ENCODE measurements at regions not wholly inside any gene's neighbourhood (a gene's known extent, or its start where the extent isn't known, plus 50 kb on each side); places are given as distances from the start of the nearest gene placed in this dataset.

GRCh38 chr5:172581315-172581714 lies 59.7 kb upstream of the NEURL1B start:
- Histone ChIP-seq H4K20me1 (ENCODE audit: insufficient read depth) (no peaks in the 10 kb centered on the region), H3K9ac (ENCODE audit: low read length) (no peak overlapping the region), H3F3A (ENCODE audit: insufficient read depth, low read length, poor library complexity, severe bottlenecking) (no peaks in the 10 kb centered on the region), H3K9me2 (ENCODE audit: insufficient read depth, low read length) (no peaks in the 10 kb centered on the region), H3K9me3 (ENCODE audit: low read length) (no peaks in the 10 kb centered on the region), H3K36me3 (ENCODE audit: insufficient read depth, low read length) (no peaks in the 10 kb centered on the region), H3K27me3 (ENCODE audit: insufficient read depth, low read depth, low read length) (no peaks in the 10 kb centered on the region), H2AFZ (ENCODE audit: low read depth, low read length) (no peak overlapping the region), H3K79me2 (replicated peaks; ENCODE audit: insufficient read depth, low read length) (no peaks in the 10 kb centered on the region), H3K27ac (ENCODE audit: low read length) (no peak overlapping the region), H3K4me2 (ENCODE audit: low read length) (no peak overlapping the region), H3K4me3 (ENCODE audit: low read length) (no peak overlapping the region)
- TF ChIP-seq EZH2 (IDR thresholded peaks at IDR 0.05; ENCODE audit: borderline replicate concordance, insufficient read depth, low read length, poor library complexity, severe bottlenecking) (no peak), CTCF (IDR thresholded peaks at IDR 0.05; ENCODE audit: poor library complexity, severe bottlenecking) (no peak), POLR2AphosphoS5 (IDR thresholded peaks at IDR 0.05) (no peak), SMC3 (conservative IDR thresholded peaks at IDR 0.05; ENCODE audit: poor library complexity) (no peak), EP300 (conservative IDR thresholded peaks at IDR 0.05; ENCODE audit: poor library complexity, severe bottlenecking) (no peak), RAD21 (conservative IDR thresholded peaks at IDR 0.05) (no peak)

GRCh38 chr5:172579403-172579990 lies 61.6 kb upstream of the NEURL1B start:
- Histone ChIP-seq H3F3A (ENCODE audit: insufficient read depth, low read length, poor library complexity, severe bottlenecking) (no peaks in the 10 kb centered on the region), H3K4me3 (ENCODE audit: low read length) (no peak overlapping the region), H3K27ac (ENCODE audit: low read length) (no peak overlapping the region), H3K79me2 (replicated peaks; ENCODE audit: insufficient read depth, low read length) (no peaks in the 10 kb centered on the region), H3K9me2 (ENCODE audit: insufficient read depth, low read length) (no peaks in the 10 kb centered on the region), H4K20me1 (ENCODE audit: insufficient read depth) (no peaks in the 10 kb centered on the region), H3K9ac (ENCODE audit: low read length) (no peak overlapping the region), H3K9me3 (ENCODE audit: low read length) (no peaks in the 10 kb centered on the region), H3K4me2 (ENCODE audit: low read length) (no peak overlapping the region), H2AFZ (ENCODE audit: low read depth, low read length) (no peak overlapping the region), H3K27me3 (ENCODE audit: insufficient read depth, low read depth, low read length) (no peaks in the 10 kb centered on the region), H3K36me3 (ENCODE audit: insufficient read depth, low read length) (no peaks in the 10 kb centered on the region)
- no peak for TF ChIP-seq CTCF (IDR thresholded peaks at IDR 0.05; ENCODE audit: poor library complexity, severe bottlenecking)
- TF ChIP-seq TAF1 (IDR thresholded peaks at IDR 0.05; ENCODE audit: low read depth) = no peak
- TF ChIP-seq RAD21 (conservative IDR thresholded peaks at IDR 0.05) = no peak
- no peak for TF ChIP-seq REST (IDR thresholded peaks at IDR 0.05; ENCODE audit: borderline replicate concordance)
- no peak for TF ChIP-seq MXI1 (conservative IDR thresholded peaks at IDR 0.05; ENCODE audit: poor library complexity, severe bottlenecking)
- no peak for TF ChIP-seq SMC3 (conservative IDR thresholded peaks at IDR 0.05; ENCODE audit: poor library complexity)
- no peak for TF ChIP-seq POLR2AphosphoS5 (IDR thresholded peaks at IDR 0.05)
- no peak for TF ChIP-seq EP300 (conservative IDR thresholded peaks at IDR 0.05; ENCODE audit: poor library complexity, severe bottlenecking)
- no peak for TF ChIP-seq EZH2 (IDR thresholded peaks at IDR 0.05; ENCODE audit: borderline replicate concordance, insufficient read depth, low read length, poor library complexity, severe bottlenecking)

All from neural cell (in vitro differentiated cells).